Adrenal gland (tissue), 9 donors: ENCODE measurements at regions not wholly inside any gene's neighbourhood (a gene's known extent, or its start where the extent isn't known, plus 50 kb on each side); places are given as distances from the start of the nearest gene placed in this dataset.

ENCODE experiments used
- DNase-seq, 7 donors: peaks; one replicate each; pipeline ENCODE4 v3.0.0-alpha.2; 2019 to 2020
- H3K27ac ChIP-seq, 5 donors: fragments of 200-600 bp; sonication (generic) in 4 of 5; 1 replicate in 3 of 5; 2 replicates in 2 of 5; pipeline versions ENCODE4 v1.5.1 to v1.8.0; 2016 to 2020; ENCODE audit warnings: mild to moderate bottlenecking in 1 of 5
- H3K27me3 ChIP-seq: fragments of 200-600 bp; 2 replicates; pipeline ENCODE4 v1.8.0; 2021
- H3K36me3 ChIP-seq, 2 donors: fragments of 200-600 bp; replicated peaks in 1 of 2; 1 replicate in 1 of 2; 2 replicates in 1 of 2; pipeline versions ENCODE4 v1.5.1 to v1.8.0; 2018 to 2022
- H3K4me1 ChIP-seq, 2 donors: fragments of 200-600 bp; replicated peaks in 1 of 2; 1 replicate in 1 of 2; 2 replicates in 1 of 2; pipeline versions ENCODE4 v1.5.1 to v1.8.0; 2018 to 2021
- H3K4me3 ChIP-seq, 4 donors: fragments of 200-600 bp; sonication (generic) in 3 of 4; one replicate each; pipeline ENCODE4 v1.5.1; 2016 to 2018
- H3K9me3 ChIP-seq, 3 donors: fragments of 200-600 bp; sonication (generic) in 1 of 3; replicated peaks in 1 of 3; 1 replicate in 2 of 3; 2 replicates in 1 of 3; pipeline versions ENCODE4 v1.5.1 to v1.8.0; 2016 to 2021
- POLR2A ChIP-seq, 2 donors: fragments of 450-650 bp; IDR thresholded peaks; one replicate each; pipeline ENCODE4 v1.6.1; 2017; ENCODE audit warnings: antibody characterized with exemption in 2 of 2, mild to moderate bottlenecking in 2 of 2, moderate library complexity in 1 of 2
- WGBS, 4 donors: extraction: QIAGEN DNeasy Blood & Tissue Kit in 2 of 4; methylation state at CpG; one replicate each; pipeline versions ENCODE4 v1.1.5 to v1.1.7; 2013 to 2017; 5-methylcytosine and 5-hydroxymethylcytosine counted together
- intact Hi-C, 2 donors: fragments of 100-400 bp; cut with DNase I; formaldehyde crosslinking; loops; one replicate each; pipeline versions ENCODE4 v1.14.1 to v1.15.0; 2022 to 2023
- TF ChIP-seq, protein P1 (sequence below), 6 experiments: fragments of 450-650 bp in 4 of 6; fragments of 200-600 bp in 2 of 6; sonication (generic) in 1 of 6; IDR thresholded peaks; 1 replicate in 5 of 6; 2 replicates in 1 of 6; pipeline versions ENCODE4 v1.5.1 to v1.8.0; 2016 to 2021; ENCODE audit warnings: antibody characterized with exemption in 6 of 6, mild to moderate bottlenecking in 2 of 6, moderate library complexity in 1 of 6
- donor health status: healthy with polysubstance abuse.
- donor health status: Bipolar disorder and iron deficiency.
- donor health status: DM: yes; HTN: yes; CAD: no.
- donor health status: DM: no; HTN: no; CAD: no.
- donor health status: DM: no; HTN: no; CAD: no.

GRCh38 chr5:89286320-89286719 is 403.3 kb upstream of the MEF2C start:
- H3K27ac ChIP-seq, result no peak overlapping the region
- no peak for DNase-seq
- WGBS, 4 donors, result 83 to 95% (median 89%) methylated on average over 3 of the region's 3 CpGs
- H3K27me3 ChIP-seq, result no peaks in the 10 kb centered on the region
- H3K4me3 ChIP-seq, result no peak overlapping the region
- no peaks in the 10 kb centered on the region for H3K36me3 ChIP-seq
- intact Hi-C loops, result no loop called here
- TF ChIP-seq, protein P1, sequence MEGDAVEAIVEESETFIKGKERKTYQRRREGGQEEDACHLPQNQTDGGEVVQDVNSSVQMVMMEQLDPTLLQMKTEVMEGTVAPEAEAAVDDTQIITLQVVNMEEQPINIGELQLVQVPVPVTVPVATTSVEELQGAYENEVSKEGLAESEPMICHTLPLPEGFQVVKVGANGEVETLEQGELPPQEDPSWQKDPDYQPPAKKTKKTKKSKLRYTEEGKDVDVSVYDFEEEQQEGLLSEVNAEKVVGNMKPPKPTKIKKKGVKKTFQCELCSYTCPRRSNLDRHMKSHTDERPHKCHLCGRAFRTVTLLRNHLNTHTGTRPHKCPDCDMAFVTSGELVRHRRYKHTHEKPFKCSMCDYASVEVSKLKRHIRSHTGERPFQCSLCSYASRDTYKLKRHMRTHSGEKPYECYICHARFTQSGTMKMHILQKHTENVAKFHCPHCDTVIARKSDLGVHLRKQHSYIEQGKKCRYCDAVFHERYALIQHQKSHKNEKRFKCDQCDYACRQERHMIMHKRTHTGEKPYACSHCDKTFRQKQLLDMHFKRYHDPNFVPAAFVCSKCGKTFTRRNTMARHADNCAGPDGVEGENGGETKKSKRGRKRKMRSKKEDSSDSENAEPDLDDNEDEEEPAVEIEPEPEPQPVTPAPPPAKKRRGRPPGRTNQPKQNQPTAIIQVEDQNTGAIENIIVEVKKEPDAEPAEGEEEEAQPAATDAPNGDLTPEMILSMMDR (IDR thresholded peaks at IDR 0.05), result no peak
- TF ChIP-seq POLR2A (IDR thresholded peaks at IDR 0.05), result no peak
- no peaks in the 10 kb centered on the region for H3K9me3 ChIP-seq
- no peaks in the 10 kb centered on the region for H3K4me1 ChIP-seq

- no peaks in the 10 kb centered on the region for H3K4me1 ChIP-seq
- no peaks in the 10 kb centered on the region for H3K9me3 ChIP-seq
- 91 to 96% (median 94%) methylated on average over 3 of the region's 3 CpGs for WGBS, 4 donors
- no peak overlapping the region for H3K27ac ChIP-seq
- H3K4me3 ChIP-seq, result no peak overlapping the region
- H3K27me3 ChIP-seq, result no peaks in the 10 kb centered on the region
- no peak for DNase-seq
- H3K36me3 ChIP-seq, result no peaks in the 10 kb centered on the region
- TF ChIP-seq POLR2A (IDR thresholded peaks at IDR 0.05), result no peak
- TF ChIP-seq, protein P1 (IDR thresholded peaks at IDR 0.05), result no peak
- intact Hi-C loops, result no loop called here
Measured at GRCh38 chr5:89283728-89284493, 400.9 kb upstream of the MEF2C start.

DNA sequence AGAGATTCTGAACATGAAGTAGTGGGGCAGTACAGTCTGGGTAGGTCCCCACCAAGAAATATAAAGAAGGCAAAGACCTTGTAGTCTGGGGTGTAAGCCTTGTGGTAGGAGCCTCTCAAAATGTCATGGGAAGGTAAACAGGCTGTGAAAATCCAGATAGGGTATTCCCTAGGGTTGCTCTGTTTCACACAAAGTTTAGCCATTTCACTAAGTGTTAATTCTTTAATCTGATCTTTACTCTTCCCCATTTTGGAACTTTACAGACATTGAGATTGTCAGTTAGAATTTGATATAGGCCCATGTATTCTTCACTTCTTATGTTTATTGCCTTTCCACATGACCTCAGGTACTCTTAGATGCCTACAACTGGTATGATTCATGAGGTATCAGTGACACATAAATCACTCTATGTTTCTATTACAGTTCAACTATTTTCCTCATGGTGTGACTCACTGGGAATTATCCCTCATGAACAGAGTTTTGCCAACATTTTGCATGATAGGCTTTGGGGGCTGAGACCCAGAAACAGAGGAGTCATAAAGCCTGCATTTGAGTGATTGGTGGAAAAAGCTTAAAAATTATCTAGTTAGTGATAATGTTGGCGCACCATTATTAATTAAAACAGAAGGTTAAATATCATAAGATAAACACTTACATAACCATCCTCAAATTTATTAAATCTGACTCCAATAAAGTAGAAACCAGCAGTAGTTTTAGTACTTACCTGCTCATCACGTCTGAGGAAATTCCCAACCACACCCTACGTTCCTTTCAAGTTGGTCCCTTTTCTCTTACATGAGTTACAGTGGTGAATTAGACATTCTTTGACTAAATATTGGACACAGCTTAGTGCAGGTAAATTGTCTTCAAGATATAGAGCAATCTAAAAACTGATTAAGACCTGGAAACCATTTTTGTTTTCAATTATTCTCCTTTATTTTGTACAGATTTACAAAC is 399.8 kb upstream of the MEF2C start:
- intact Hi-C loops, result no loop called here
- TF ChIP-seq POLR2A (IDR thresholded peaks at IDR 0.05), result no peak
- TF ChIP-seq, protein P1 (IDR thresholded peaks at IDR 0.05), result no peak
- WGBS, 4 donors, result 84 to 90% (median 89%) methylated on average over 3 of the region's 3 CpGs
- no peak for DNase-seq
- no peak overlapping the region for H3K4me3 ChIP-seq
- no peak overlapping the region for H3K27ac ChIP-seq
- H3K36me3 ChIP-seq, result no peaks in the 10 kb centered on the region
- no peaks in the 10 kb centered on the region for H3K27me3 ChIP-seq
- H3K9me3 ChIP-seq, result no peaks in the 10 kb centered on the region
- no peaks in the 10 kb centered on the region for H3K4me1 ChIP-seq

GRCh38 chr5:89281766-89282553 is 399.0 kb upstream of the MEF2C start:
- Histone ChIP-seq H3K4me3 (no peak overlapping the region), H3K27ac (no peak overlapping the region), H3K27me3 (no peaks in the 10 kb centered on the region), H3K36me3 (no peaks in the 10 kb centered on the region), H3K4me1 (no peaks in the 10 kb centered on the region), H3K9me3 (no peaks in the 10 kb centered on the region)
- 73 to 88% (median 83%) methylated on average over 3 of the region's 3 CpGs for whole genome bisulfite sequencing, 4 donors
- intact Hi-C loops, result no loop called here
- DNase-seq, result no peak
- TF ChIP-seq, protein P1 (IDR thresholded peaks at IDR 0.05), result no peak
- no peak for TF ChIP-seq POLR2A (IDR thresholded peaks at IDR 0.05)
